22Rv1 (cell line): ENCODE measurements at regions not wholly inside any gene's neighbourhood (a gene's known extent, or its start where the extent isn't known, plus 50 kb on each side); places are given as distances from the start of the nearest gene placed in this dataset.
"Not testable (repeated sequence)": the region's sequence is repeated elsewhere in the genome, so short reads cannot be mapped to it uniquely, and the experiment has no call there.

Source experiments
- H3K27ac ChIP-seq: fragments of 450-650 bp; 2 replicates; pipeline ENCODE4 v1.5.1; 2017
- CTCF ChIP-seq: fragments of 450-650 bp; IDR thresholded peaks from 2 replicates; pipeline ENCODE4 v1.5.1; 2017; ENCODE audit warnings: mild to moderate bottlenecking
- ZFX ChIP-seq: fragments of 450-650 bp; IDR thresholded peaks from 2 replicates; pipeline ENCODE4 v1.6.1; 2017; ENCODE audit warnings: antibody characterized with exemption, borderline replicate concordance

GRCh38 chr5:98218838-98219237 lies 554.6 kb upstream of the RGMB start:
- TF ChIP-seq ZFX: no peak
- no peak for TF ChIP-seq CTCF
- no peak overlapping the region for H3K27ac ChIP-seq

- H3K27ac ChIP-seq: no peak overlapping the region
- TF ChIP-seq ZFX: no peak
- TF ChIP-seq CTCF: no peak
Observed at GRCh38 chr5:98227489-98227888, 546.0 kb upstream of the RGMB start.

- TF ChIP-seq ZFX: no peak
- TF ChIP-seq CTCF: no peak
- no peak overlapping the region for H3K27ac ChIP-seq
Observed at GRCh38 chr5:98231089-98231488, 542.4 kb upstream of the RGMB start.

GRCh38 chr5:98237794-98238193 lies 535.7 kb upstream of the RGMB start:
- H3K27ac ChIP-seq: not testable (repeated sequence)

GRCh38 chr5:98243972-98244371 lies 529.5 kb upstream of the RGMB start:
- no peak overlapping the region for H3K27ac ChIP-seq
- TF ChIP-seq CTCF: no peak
- no peak for TF ChIP-seq ZFX

- H3K27ac ChIP-seq: no peak overlapping the region
- no peak for TF ChIP-seq CTCF
- no peak for TF ChIP-seq ZFX
Observed at GRCh38 chr5:98248949-98249348, 524.5 kb upstream of the RGMB start.

GRCh38 chr5:98258939-98259338 lies 514.5 kb upstream of the RGMB start:
- no peak overlapping the region for H3K27ac ChIP-seq
- TF ChIP-seq ZFX (no peak), CTCF (no peak)

GRCh38 chr5:98259595-98259994 lies 513.9 kb upstream of the RGMB start:
- H3K27ac ChIP-seq: no peak overlapping the region
- TF ChIP-seq ZFX: no peak
- no peak for TF ChIP-seq CTCF
